DMS 273 (cell line): ENCODE measurements at regions not wholly inside any gene's neighbourhood (a gene's known extent, or its start where the extent isn't known, plus 50 kb on each side); places are given as distances from the start of the nearest gene placed in this dataset.

Experiments
- DNase-seq: peaks from one replicate; lab custom pipeline; 2025; ENCODE audit not compliant: unreplicated experiment; lab: John Stamatoyannopoulos, UW

DNA sequence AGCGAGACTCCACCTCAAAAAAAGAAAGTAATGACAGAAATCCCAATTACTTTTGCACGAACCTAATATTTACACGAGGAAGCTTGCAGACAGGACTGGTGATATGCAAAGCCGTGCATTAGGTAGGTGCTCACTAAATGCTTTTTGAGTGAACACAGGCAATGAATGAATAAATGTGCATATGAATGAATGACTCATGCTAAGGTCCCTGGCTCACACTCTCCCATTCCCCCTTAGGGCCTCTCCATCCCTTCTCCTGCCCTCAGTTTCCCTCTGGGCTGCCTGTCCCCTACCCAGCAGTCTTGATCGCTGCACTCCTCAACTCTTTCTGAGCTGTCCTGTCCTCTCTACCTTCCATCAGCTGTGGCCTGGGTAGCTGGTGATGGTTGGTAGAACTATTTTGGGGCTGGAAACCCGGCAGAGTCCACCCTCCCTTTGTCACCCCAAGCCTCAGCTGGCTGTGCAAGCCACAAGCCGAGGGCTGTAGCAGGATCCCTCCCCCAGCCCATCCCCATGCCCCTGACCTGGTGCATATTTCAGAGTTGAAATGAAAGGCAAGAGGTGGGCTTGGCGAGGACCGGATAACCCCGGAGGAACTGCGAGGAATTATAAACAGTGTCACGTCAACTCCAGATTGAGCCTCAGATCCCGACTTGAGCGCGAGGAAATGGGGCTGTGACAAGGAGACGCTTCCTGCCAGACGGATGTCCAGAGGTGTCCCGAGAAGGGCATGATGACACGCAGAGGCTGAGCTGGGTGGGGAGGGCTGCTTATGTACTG is 191.7 kb upstream of the GSC start:
- no peak for DNase-seq

- no peak for DNase-seq
Observed at GRCh38 chr14:94960285-94961001, 190.5 kb upstream of the GSC start.

GRCh38 chr14:94953541-94954260 is 183.8 kb upstream of the GSC start:
- DNase-seq, result no peak

- no peak for DNase-seq
Observed at GRCh38 chr14:94952097-94952496, 182.2 kb upstream of the GSC start.

- DNase-seq, result no peak
Observed at GRCh38 chr14:94946244-94946643, 176.3 kb upstream of the GSC start.

DNA sequence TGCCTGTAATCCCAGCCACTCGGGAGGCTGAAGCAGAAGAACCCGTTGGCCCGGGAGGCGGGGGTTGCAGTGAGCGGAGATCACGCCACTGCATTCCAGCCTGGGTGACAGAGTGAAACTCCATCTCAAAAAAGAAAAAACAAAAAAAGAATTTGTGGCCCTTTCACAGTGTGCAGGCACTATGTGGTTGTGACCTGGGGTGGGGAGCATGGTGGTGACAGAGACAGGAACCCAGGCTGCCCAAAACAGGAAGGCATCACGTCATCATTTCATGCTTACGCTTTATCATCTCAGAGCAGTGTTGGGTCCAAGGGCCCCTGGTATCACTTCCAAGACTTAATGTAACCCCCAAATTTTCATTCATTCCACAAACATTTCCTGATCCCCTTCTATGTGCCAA is 175.7 kb upstream of the GSC start:
- no peak for DNase-seq

DNA sequence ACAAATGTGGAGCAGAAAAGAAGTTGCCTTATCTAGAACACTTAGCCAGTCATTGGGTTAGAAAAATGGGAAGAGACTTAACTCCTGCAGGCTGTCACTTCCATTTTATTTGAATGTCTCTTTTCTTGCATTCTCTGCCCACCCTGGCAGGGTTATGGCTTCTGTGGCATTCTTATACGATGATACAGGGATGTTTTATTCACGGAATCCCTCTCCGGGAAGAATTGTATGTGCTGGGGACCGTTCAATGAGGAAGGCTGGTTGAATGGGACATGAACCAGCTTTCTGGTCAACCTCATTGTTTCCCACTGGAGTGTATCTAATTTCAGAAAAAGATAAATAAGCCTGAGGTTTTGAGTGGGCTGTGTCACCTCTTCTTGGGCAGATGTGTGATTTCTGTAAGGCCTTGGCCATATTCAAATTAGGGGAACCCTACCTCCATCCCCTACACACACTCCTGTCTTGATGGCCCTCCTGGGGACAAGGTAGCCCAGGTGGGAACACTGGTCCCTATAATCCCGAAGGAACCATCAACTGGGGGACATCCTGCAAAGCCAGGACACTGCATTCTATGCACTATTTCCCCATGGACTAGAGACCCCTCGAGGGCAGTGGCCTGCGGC is 174.8 kb upstream of the GSC start:
- DNase-seq, result no peak

GRCh38 chr14:94942601-94943000 is 172.7 kb upstream of the GSC start:
- DNase-seq, result no peak

GRCh38 chr14:94941311-94941710 is 171.4 kb upstream of the GSC start:
- DNase-seq, result no peak

DNA sequence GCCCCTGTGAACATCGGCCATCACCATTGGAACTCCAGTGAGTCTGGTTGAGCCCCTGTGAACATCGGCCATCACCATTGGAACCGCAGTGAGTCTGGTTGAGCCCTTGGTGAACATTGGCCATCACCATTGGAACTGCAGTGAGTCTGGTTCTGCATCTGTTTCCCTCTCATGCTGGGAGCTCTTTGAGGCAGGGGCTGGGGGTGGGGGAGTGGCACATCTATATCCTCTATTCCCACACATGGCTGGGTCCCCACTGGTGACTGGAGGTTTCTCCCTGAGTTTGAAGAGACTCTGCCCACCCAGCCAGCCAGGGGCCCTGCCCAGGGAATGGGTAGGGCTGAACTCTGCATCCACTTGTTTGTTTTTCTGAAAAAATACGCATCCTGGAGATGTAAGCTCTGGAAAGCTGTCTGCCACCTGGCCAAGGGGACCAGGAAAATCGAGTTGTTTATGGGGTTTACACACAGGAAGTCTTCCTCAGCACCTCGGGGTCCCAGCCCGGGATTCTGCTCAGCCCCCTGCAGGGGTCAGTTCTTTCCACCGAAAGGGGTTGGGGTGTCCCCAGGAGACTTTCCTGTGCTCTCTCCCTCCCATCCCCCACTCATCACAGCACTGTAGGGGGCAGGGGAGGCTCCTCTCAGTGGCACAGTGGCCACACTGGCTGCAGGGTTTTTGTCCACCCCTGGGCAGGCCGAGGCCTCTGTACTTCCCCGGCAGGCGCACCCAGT is 170.5 kb upstream of the GSC start:
- peak; percentile 14 for DNase-seq

- no peak for DNase-seq
Observed at GRCh38 chr14:94938016-94938415, 168.1 kb upstream of the GSC start.

DNA sequence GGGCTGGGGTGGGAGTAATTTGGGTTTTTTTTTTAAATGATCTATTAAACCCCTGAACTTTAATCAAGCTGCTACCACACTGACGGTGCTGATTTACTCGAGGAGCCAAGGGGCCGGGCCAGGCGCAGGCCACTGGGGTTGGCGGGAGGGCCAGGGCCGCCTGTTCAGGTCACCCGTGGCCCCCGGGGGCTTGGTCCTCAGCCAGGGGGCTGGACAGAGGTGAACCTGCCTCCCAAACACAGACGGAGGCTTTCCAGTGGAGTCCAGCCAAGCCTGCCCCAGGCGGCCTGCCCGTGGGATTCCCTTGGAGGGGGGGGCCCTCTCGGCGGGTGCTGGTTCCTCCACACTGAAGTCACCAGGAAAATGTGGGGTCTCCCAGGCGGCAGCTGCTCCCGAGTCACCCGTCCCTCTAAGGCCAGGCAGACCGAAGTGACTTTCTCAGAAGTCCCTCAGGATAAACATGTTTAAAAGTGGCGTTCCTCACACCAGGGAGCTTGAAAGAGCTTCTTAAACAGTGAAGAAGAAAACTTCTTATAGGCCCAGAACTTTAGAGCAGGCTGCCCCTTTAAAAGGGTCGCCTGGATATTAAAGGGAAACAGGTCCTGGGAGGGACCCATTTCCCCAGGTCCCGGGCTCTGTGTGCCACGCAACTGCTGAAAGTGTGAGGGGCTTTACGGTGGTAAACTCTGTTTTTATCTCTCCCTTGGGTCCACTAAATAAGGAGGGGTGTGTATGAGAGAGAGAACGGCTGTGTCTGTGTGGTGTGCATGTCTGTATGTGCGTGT is 167.2 kb upstream of the GSC start:
- DNase-seq, result peak; percentile 71

GRCh38 chr14:94936401-94936892 is 166.5 kb upstream of the GSC start:
- peak; percentile 97 for DNase-seq

DNA sequence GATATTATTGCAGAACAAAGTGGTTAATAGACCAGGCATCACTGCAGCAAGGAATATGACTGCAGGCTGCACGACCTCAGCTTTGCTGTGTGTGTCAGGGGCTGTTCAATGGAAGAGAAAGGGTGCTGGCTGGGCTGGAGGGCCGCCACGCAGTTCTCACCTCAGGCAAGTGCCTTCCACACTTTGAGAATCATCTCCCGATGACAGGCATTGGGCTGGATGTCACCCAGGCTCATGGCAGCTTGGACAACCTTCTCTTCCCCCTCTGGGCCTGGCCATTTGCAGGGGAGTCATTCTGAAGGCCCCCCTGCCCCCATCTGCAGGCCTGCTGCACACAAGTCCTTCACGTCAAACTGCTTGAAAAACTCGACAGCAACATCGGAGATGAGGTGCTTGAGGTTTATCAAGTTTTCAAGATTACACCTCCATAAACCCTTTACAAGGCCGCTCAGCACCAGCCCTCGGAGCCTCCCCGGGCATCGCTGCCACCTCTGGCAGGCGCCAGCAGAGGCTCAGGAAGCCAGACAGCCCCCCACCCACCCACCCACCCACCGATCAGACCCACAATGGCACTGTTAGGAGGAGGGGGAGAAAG is 165.9 kb upstream of the GSC start:
- no peak for DNase-seq

GRCh38 chr14:94934276-94934810 is 164.4 kb upstream of the GSC start:
- DNase-seq, result no peak

GRCh38 chr14:94933486-94933885 is 163.6 kb upstream of the GSC start:
- no peak for DNase-seq

DNA sequence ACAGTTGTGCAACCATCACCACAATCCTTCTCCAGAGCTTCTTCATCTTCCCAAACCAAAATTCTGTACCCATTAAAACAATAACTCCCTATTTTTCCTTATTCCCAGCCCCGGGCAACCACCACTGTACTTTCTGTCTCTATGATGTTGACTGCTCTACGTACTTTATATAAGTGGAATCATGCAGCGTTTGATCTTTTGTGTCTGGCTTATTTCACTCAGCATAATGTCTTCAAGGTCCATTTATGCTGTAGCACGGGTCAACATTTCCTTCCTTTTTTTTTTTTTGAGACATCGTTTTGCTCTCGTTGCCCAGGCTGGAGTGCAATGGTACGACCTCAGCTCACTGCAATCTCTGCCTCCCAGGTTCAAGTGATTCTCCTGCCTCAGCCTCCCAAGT is 162.7 kb upstream of the GSC start:
- no peak for DNase-seq

- no peak for DNase-seq
Observed at GRCh38 chr14:94930690-94931089, 160.8 kb upstream of the GSC start.

- DNase-seq, result no peak
Observed at GRCh38 chr14:94929354-94929753, 159.4 kb upstream of the GSC start.
